GM12878 (cell line): ENCODE measurements at regions not wholly inside any gene's neighbourhood (a gene's known extent, or its start where the extent isn't known, plus 50 kb on each side); places are given as distances from the start of the nearest gene placed in this dataset.

Source experiments
- ATAC-seq: fragments of 200-7000 bp; cut with Tn5 transposase; 3 replicates; pipeline ENCODE4 v1.9.1; 2020; ENCODE audit warnings: mild to moderate bottlenecking, moderate library complexity
- BruUV-seq: library from RNA; stranded (reverse); fragments of 400-500 nt; replicated peaks from 2 replicates; lab custom pipeline; 2021; lab: Mats Ljungman, UMichigan
- CTCF ChIA-PET: fragments of 300-600 bp; sonication (Branson Sonifier 250); formaldehyde crosslinking; extraction: SDS; loops from one replicate; lab custom pipeline; 2021; ENCODE audit warnings: inconsistent platforms; lab: Yijun Ruan, JAX
- POLR2A ChIA-PET: fragments of 350-600 bp; formaldehyde crosslinking; extraction: SDS; loops from one replicate; lab custom pipeline; 2021; ENCODE audit warnings: inconsistent platforms; lab: Charles Lee
- RAD21 ChIA-PET: fragments of 300-600 bp; sonication (Branson Sonifier 250); formaldehyde crosslinking; loops from one replicate; lab custom pipeline; 2023; ENCODE audit warnings: antibody characterized with exemption; ENCODE audit not compliant: unreplicated experiment; lab: Charles Lee
- SMC1A ChIA-PET: fragments of 300-600 bp; sonication (Branson Sonifier 250); formaldehyde crosslinking; loops from one replicate; lab custom pipeline; 2023; ENCODE audit not compliant: unreplicated experiment, uncharacterized antibody; lab: Charles Lee
- DNase-seq: peaks from one replicate; pipeline ENCODE4 v3.0.0-alpha.2; 2011; ENCODE audit warnings: low read depth, low spot score
- FAIRE-seq: peaks from 3 replicates; lab custom pipeline; 2011; peaks lifted over from hg19 to GRCh38; lab: Jason Lieb, UNC
- H2AFZ ChIP-seq: 2 replicates; pipeline ENCODE4 v1.6.0; 2011; ENCODE audit warnings: low read depth, low read length, control low read depth; ENCODE audit not compliant: control insufficient read depth
- H3K27ac ChIP-seq: 2 replicates; pipeline ENCODE4 v1.5.1; 2011; ENCODE audit warnings: control low read depth; ENCODE audit not compliant: control insufficient read depth, insufficient read depth
- H3K27me3 ChIP-seq, 2 experiments: replicated peaks in 1 of 2; 2 replicates each; pipeline versions ENCODE4 v1.6.0 to v1.6.1; 2011; ENCODE audit warnings: low read length in 1 of 2; ENCODE audit not compliant: control insufficient read depth in 2 of 2, insufficient read depth in 2 of 2
- H3K36me3 ChIP-seq, 2 experiments: 2 replicates each; pipeline ENCODE4 v1.5.1; 2011; ENCODE audit warnings: low read length in 1 of 2; ENCODE audit not compliant: control insufficient read depth in 2 of 2, insufficient read depth in 2 of 2
- H3K4me1 ChIP-seq: 2 replicates; pipeline ENCODE4 v1.6.1; 2011; ENCODE audit warnings: mild to moderate bottlenecking, low read length, moderate library complexity, mixed read lengths; ENCODE audit not compliant: control insufficient read depth, insufficient read depth
- H3K4me2 ChIP-seq: 2 replicates; pipeline ENCODE4 v1.6.0; 2011; ENCODE audit warnings: control low read depth; ENCODE audit not compliant: control insufficient read depth, insufficient read depth
- H3K4me3 ChIP-seq: fragments of 200-600 bp; sonication (generic); 2 replicates; pipeline ENCODE4 v1.5.1; 2016
- H3K79me2 ChIP-seq: 2 replicates; pipeline ENCODE4 v1.6.0; 2011; ENCODE audit warnings: low read length; ENCODE audit not compliant: control insufficient read depth, insufficient read depth
- H3K9ac ChIP-seq: 2 replicates; pipeline ENCODE4 v1.8.0; 2011; ENCODE audit warnings: low read length, control low read depth, mixed read lengths; ENCODE audit not compliant: control insufficient read depth, insufficient read depth
- H3K9me3 ChIP-seq: replicated peaks from 3 replicates; pipeline ENCODE4 v1.5.1; 2011; ENCODE audit warnings: mild to moderate bottlenecking, low read length; ENCODE audit not compliant: control insufficient read depth, insufficient read depth
- H4K20me1 ChIP-seq: 2 replicates; pipeline ENCODE4 v1.6.0; 2011; ENCODE audit not compliant: control insufficient read depth, insufficient read depth
- ATF3 ChIP-seq: IDR thresholded peaks from 2 replicates; pipeline ENCODE4 v1.6.1; 2011; ENCODE audit warnings: low read depth, mild to moderate bottlenecking, low read length, moderate library complexity, borderline replicate concordance; ENCODE audit errors: extremely low read depth
- BMI1 ChIP-seq: fragments of 450-650 bp; IDR thresholded peaks from 2 replicates; pipeline ENCODE4 v1.6.1; 2016; ENCODE audit warnings: mild to moderate bottlenecking, moderate library complexity, borderline replicate concordance
- CBFB ChIP-seq: IDR thresholded peaks from 2 replicates; pipeline ENCODE4 v1.6.1; 2016; ENCODE audit warnings: antibody characterized with exemption, low read depth
- CBX3 ChIP-seq: fragments of 200-600 bp; sonication (generic); IDR thresholded peaks from 2 replicates; pipeline ENCODE4 v1.6.1; 2016; ENCODE audit warnings: low read depth, borderline replicate concordance
- CHD4 ChIP-seq: fragments of 200-600 bp; sonication (generic); IDR thresholded peaks from 2 replicates; pipeline ENCODE4 v1.6.1; 2016; ENCODE audit warnings: mild to moderate bottlenecking
- EGR1 ChIP-seq, 2 experiments: IDR thresholded peaks; 1 replicate in 1 of 2; 2 replicates in 1 of 2; pipeline ENCODE4 v1.6.1; 2011 to 2012; ENCODE audit warnings: low read depth in 2 of 2, low read length in 2 of 2, borderline replicate concordance in 1 of 2, mild to moderate bottlenecking in 1 of 2, moderate library complexity in 1 of 2
- HDAC2 ChIP-seq: fragments of 200-600 bp; sonication (generic); IDR thresholded peaks from 2 replicates; pipeline ENCODE4 v1.6.1; 2017
- MYB ChIP-seq: fragments of 150-350 bp; IDR thresholded peaks from 2 replicates; pipeline ENCODE4 v1.6.1; 2014; ENCODE audit warnings: mild to moderate bottlenecking, low read depth, low read length, borderline replicate concordance
- NFYB ChIP-seq: IDR thresholded peaks from 2 replicates; pipeline ENCODE4 v1.6.1; 2011; ENCODE audit warnings: low read depth, mild to moderate bottlenecking, low read length, improper control_type of control experiment, moderate library complexity; ENCODE audit not compliant: insufficient read depth
- PBX3 ChIP-seq: IDR thresholded peaks from 2 replicates; pipeline ENCODE4 v1.6.1; 2011; ENCODE audit warnings: mild to moderate bottlenecking, low read depth, low read length, moderate library complexity; ENCODE audit not compliant: insufficient replicate concordance
- RAD51 ChIP-seq: fragments of 450-650 bp; IDR thresholded peaks from 2 replicates; pipeline ENCODE4 v1.6.1; 2016; ENCODE audit warnings: moderate library complexity, mild to moderate bottlenecking, inconsistent platforms
- RELA ChIP-seq: fragments of 450-650 bp; IDR thresholded peaks from 2 replicates; pipeline ENCODE4 v1.8.0; 2014; ENCODE audit warnings: borderline replicate concordance; ENCODE audit not compliant: partially characterized antibody
- ZNF274 ChIP-seq: IDR thresholded peaks from one replicate; pipeline ENCODE4 v1.8.0; 2011; ENCODE audit not compliant: insufficient read length, insufficient read depth
- ZNF384 ChIP-seq: IDR thresholded peaks from 2 replicates; pipeline ENCODE4 v1.6.1; 2012; ENCODE audit warnings: low read depth, mild to moderate bottlenecking, low read length, improper control_type of control experiment, borderline replicate concordance
- WGBS: methylation state at CpG from one replicate; pipeline ENCODE4 v1.1.6; 2016; ENCODE audit warnings: low lambda C conversion rate; ENCODE audit not compliant: insufficient replicate concordance, insufficient coverage; ENCODE audit errors: missing lambda C conversion rate; 5-methylcytosine and 5-hydroxymethylcytosine counted together
- in situ Hi-C: fragments of 300-500 bp; cut with MboI; formaldehyde crosslinking; loops from 9 replicates; pipeline ENCODE4 v1.14.3; 2018; ENCODE audit warnings: mixed read lengths
- intact Hi-C: fragments of 100-400 bp; cut with micrococcal nuclease; formaldehyde crosslinking; loops from one replicate; pipeline ENCODE4 v1.14.2; 2022; ENCODE audit not compliant: unreplicated experiment

- Histone ChIP-seq H3K27ac (no peak overlapping the region), H3K4me1 (no peaks in the 10 kb centered on the region), H3K9ac (no peak overlapping the region), H3K27me3 (no peaks in the 10 kb centered on the region), H3K79me2 (no peaks in the 10 kb centered on the region), H3K36me3 (no peaks in the 10 kb centered on the region), H3K4me3 (no peak overlapping the region), H4K20me1 (no peaks in the 10 kb centered on the region), H2AFZ (no peak overlapping the region), H3K4me2 (no peak overlapping the region), H3K9me3 (no peaks in the 10 kb centered on the region)
- ATAC-seq = no peak
- ChIA-PET RAD21 (no interaction called here), POLR2A (no interaction called here), SMC1A (no interaction called here), CTCF (no interaction called here)
- WGBS = 0% methylated on average over 3 of the region's 3 CpGs
- TF ChIP-seq EGR1 (IDR thresholded peaks at IDR 0.05; ENCODE audit: borderline replicate concordance in 1 of 2, low read depth in 2 of 2, low read length in 2 of 2) (no peak), CBX3 (no peak), ATF3 (no peak), PBX3 (no peak), HDAC2 (no peak), RAD51 (no peak), ZNF384 (no peak), RELA (no peak), CBFB (no peak), BMI1 (no peak), ZNF274 (no peak), MYB (no peak), NFYB (no peak), CHD4 (no peak)
- BruUV-seq = no TSS peak
- DNase-seq = no peak
- in situ Hi-C loops (no loop called here), intact Hi-C loops (no loop called here)
- FAIRE-seq = no peak
Observed at GRCh38 chr4:54908763-54909162, 216.6 kb downstream of the KDR start.
